HEK293T (cell line): ENCODE measurements at regions not wholly inside any gene's neighbourhood (a gene's known extent, or its start where the extent isn't known, plus 50 kb on each side); places are given as distances from the start of the nearest gene placed in this dataset.

Source experiments
- BHLHE40 ChIP-seq: fragments of 450-650 bp; IDR thresholded peaks from 2 replicates; pipeline ENCODE4 v1.6.1; 2016; ENCODE audit warnings: mild to moderate bottlenecking, moderate library complexity, borderline replicate concordance
- FOXM1 ChIP-seq: fragments of 450-650 bp; IDR thresholded peaks from 2 replicates; pipeline ENCODE4 v1.6.1; 2017; ENCODE audit warnings: mild to moderate bottlenecking, borderline replicate concordance
- HDGF ChIP-seq: fragments of 450-650 bp; IDR thresholded peaks from 2 replicates; pipeline ENCODE4 v1.6.1; 2017; ENCODE audit warnings: antibody characterized with exemption, borderline replicate concordance
- NFRKB ChIP-seq: fragments of 450-650 bp; IDR thresholded peaks from 2 replicates; pipeline ENCODE4 v1.6.1; 2016; ENCODE audit warnings: mild to moderate bottlenecking, moderate library complexity

DNA sequence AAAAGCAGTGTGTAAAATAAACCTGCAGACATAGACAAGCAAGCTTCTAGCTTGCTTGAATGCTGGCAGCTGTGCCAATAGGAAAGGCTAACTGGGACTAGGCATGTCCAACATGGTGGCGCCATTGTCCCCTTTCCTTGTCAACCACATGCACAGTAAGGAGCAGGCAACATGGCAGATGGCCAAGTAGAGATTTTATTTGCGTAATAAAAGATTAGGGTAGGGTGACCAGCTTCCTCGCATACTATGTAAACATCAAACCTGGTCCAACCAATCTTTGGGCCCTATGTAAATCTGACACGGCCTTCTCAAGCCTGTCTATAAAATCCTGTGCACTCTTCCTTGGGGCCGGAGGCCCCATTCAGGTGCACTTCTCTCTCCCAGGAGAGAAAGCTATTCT lies 575.4 kb upstream of the GOLIM4 start:
- TF ChIP-seq NFRKB (no peak), BHLHE40 (no peak), FOXM1 (no peak), HDGF (no peak)
